Central memory CD4-positive, alpha-beta T cell (primary cell): ENCODE measurements at regions not wholly inside any gene's neighbourhood (a gene's known extent, or its start where the extent isn't known, plus 50 kb on each side); places are given as distances from the start of the nearest gene placed in this dataset.
"Not testable (repeated sequence)": the region's sequence is repeated elsewhere in the genome, so short reads cannot be mapped to it uniquely, and the experiment has no call there.

ENCODE experiments used
- DNase-seq: peaks from one replicate; pipeline ENCODE4 v3.0.0; 2022

DNA sequence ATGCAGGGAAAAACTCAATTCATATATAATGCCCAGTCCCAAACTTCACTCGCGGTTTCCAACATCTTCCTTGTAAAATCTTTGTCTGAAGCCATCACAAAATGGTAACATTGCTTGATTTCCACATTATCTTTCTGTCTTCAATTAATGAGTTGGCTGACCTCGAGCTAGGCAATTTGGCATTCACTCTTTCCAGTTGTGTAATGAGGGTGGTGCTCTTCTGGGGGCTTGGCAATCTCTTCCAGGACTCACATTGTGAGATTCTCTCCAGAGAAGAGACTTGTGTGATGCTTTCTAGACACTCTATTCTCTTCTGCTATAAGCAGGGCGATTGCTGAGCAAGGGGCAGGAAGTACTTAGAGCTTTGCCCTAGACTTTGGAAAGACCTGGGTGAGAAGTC lies 179.5 kb downstream of the JCAD start:
- no peak for DNase-seq

DNA sequence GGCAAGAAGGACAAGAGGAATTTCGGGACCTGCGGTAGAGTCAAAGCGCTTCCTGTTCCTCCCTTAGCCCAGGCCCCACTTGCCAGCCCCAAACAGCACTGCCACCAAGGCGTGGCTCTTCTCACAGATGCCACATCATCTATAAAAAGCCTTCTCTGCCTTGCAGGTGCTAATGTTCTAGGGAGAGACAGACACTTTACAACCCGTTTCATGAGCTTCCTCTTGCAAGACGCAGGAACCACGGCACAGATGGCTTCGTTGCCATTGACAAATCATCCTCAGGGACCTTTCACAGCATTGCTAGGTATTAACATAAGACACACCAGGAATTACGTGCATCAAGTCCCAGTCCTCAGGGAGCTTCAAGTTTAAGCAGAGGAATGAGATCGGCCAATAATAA lies 180.9 kb downstream of the JCAD start:
- DNase-seq, result no peak

DNA sequence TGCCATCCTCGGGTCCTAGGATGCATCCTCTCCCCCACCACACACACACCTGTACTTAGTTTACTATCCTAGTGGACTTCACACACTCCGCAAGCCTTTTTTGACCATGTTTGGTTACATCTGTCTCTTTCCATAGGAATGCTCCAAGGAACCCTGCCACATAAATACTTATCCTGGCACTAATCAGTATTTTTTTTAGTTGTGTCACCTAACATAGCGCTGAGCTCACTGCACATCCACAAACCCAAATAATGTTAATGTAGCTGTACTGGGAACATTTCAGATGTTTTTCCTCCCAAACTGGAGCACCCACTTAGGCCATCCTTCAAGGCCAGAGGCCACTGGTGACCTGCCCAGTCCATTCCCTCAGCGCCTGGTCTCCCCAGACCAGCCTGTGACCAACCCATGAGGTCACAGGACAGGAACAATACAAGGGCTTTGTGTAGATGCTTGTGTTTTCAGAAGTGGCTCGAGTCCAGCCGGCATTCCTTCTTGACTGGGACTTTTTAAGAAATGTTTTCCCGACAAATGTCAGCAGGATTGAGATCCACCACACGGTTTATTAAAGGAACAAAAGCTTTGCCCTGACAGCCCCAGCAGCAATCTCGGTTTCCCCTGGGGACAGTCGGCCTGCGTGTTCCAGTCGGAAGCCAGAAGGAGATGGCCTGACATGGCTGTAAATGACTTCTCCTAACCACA lies 181.4 kb downstream of the JCAD start:
- no peak for DNase-seq

DNA sequence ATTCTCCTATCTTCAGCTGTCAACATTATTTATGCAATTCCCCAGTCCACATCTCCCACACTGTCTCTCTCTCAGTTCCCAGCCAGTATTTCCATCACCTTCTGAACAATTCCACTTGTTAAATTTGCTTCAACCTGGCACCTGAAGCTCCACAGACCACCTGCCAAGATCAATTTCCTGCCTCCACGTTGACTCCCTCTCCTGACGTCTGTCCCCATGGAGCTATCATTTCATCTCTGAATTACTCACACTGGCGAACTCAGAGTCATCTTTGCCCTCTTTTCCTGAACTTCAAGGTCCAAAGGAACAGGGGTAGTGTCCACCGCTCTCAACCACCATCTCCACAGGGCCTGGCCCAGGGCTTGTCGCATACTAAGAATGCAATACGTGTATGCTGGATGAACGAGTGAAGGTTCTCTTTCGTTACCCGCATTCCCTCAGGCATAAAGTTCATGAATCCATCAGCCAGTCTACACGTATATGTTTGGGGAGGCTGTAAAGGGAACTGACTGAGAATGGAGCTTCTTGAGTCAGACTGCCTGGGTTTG lies 183.3 kb downstream of the JCAD start:
- no peak for DNase-seq

DNA sequence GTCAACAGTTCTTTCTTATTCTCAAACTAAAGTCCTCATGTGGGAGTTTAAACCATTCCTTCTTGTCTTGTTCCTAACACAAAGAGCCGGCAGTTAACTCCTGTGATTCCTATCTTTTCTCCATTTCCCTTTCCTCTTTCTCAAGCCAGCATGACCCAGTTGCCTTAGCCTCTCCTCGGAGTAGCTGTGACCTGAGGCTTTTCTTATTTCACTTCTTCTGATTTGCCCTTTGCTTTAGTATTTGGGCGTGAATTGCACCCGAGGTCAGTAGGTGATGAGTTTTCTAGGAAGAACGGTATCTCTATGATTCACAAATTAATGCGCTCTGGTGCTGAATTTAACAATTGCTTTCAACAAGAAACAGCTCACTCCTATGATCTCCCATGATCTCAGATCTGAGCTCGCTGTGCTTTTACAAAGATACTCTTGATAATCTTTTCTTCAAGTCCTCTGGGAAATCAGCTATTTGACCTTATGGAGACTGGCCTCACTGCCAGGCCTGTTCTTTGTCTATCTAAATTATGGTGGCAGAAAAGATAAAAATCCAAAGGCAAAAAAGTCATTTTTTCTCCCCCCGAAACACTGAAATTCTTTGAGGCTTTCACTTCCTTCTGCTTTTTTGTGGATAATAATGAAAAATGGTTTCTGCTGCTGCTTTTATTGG lies 184.6 kb downstream of the JCAD start:
- DNase-seq, result no peak

DNA sequence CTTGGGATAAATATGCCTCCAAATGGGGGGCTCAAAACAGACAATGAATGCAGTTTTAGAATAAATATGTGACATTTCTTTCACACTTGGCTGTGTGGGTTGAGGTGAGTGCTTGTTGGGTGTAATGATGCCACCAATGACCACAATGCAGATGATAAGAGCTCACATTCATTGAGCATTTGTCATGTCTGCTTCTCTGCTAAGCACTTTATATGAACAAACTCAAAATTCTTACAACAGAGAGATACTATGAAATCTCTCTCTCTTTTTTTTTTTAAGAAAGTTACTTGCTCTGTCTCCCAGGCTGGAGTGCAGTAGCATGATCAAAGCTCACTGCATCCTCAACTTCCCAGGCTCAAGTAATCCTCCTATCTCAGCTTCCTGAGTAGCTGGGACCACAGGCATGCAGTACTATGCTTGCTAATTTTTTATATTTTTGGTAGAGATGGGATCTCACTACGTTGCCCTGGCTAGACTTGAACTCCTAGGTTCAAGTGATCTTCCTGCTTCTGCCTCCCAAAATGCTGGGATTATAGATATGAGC lies 185.4 kb downstream of the JCAD start:
- no peak for DNase-seq

DNA sequence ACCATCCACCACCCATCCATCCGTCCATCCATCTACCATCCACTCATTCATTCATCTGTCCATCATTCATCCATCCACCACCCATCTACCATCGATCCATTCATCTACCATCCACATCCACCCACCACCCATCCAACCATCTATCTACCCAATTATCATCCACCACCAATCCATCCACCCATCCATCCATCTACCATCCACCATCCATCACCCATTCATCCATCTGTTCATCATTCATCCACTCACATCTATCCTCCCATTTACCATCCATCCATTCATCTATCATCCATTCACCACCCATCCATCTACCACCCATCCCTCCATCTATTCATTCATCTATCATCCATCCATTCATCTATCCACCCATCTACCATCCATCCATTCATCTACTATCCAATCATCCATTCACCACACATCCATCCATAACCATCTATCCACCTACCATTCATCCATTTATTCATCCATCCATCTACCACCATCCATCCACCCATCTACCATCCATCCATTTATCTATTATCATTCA lies 188.8 kb downstream of the JCAD start:
- DNase-seq, result no peak

DNA sequence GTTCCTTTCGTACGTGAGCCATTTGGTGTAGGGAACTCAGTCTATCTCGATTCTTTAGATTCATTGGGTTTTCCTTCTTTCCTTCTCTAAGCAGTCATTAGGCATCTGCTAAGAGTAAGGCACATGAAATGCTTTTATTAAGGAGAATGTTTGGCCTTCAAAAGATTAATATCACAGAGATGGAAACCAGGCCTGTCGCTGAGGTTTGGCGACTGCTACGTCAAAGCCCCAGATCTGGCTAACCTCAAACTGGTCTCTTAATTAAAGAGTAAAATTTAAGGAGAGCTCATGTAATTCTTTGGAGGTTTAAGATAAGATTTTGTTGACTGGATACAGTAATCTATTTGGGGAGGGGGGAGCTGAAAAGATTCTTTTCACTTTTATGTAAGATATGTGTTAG lies 189.8 kb downstream of the JCAD start:
- DNase-seq, result no peak

DNA sequence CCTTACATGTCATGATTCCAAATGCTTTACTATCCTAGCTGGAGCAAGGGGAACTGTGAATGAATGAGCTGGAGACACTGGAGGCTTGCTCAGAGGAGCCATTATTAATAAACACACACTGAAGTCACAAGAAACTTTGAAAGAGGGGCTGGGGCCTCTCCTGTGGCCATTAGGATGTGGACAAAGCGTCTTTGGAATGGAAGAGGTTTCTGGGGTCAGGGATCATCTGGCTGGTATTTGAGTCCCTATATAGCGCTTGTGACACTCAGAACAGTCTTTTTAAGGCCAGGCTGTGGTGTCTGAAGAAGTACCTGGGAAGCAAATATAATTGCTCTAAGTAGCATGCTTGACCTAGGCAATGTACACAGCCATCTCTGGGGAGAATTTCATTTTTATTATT lies 193.0 kb downstream of the JCAD start:
- no peak for DNase-seq

DNA sequence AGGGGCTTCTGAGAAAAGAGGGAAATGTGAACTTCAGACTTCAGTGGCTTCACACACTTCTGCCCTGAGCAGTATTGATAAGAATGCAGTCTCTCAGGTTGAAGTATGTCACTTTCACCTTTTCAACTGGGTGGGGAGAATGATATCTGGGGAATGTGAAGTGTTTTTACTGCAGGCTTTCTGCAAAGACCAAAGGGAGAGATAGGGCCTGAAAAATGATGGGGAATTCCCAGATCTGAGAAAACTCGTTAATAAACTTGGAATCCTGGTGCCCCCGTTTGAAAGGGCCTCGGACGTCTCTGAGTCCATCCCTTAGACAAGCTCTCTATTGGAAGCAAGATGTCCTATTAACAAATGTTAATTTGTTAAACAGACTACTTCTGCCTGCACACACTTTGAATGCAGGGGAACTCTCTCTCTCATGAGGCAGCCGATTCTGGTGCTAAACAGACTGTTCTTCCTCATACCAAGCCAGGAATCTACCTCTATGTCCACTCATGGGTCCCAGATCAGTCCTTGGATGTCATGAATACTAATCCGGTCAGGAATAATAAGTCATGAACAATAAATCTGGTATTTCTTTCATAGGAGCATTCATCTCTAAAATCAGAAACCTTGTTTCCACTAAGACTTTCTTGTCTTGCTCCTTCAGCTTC lies 193.6 kb downstream of the JCAD start:
- no peak for DNase-seq

DNA sequence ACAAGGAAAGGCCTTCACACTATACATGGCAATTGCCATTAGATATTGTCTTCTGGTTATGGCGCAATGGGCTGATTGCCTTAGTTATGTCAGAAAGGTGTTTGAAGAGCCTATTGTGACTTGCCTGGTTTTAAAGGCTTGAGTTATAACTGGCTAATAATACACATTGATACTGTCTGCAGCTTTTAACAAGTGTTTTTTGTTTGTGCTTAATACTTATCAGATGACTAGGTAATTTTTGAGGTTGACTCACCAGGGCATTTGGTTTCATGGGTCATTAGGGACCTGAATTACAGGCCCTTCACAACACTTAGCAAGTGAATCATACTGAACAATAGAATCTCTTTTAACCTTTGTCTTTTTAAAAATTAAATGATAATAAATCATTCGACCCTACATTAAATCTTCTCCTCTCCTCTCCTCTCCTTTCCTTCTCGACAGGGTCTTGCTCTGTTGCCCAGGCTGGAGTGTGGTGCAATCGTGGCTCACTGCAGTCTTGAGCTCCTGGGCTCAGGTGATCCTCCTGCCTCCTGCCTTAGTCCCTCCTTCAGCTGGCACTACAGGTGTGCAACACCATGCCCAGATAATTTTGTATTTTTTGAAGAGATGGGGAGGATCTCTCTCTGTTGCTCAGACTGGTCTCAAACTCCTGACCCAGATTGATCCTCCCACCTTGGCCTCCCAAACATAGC lies 196.3 kb downstream of the JCAD start:
- DNase-seq, result no peak

DNA sequence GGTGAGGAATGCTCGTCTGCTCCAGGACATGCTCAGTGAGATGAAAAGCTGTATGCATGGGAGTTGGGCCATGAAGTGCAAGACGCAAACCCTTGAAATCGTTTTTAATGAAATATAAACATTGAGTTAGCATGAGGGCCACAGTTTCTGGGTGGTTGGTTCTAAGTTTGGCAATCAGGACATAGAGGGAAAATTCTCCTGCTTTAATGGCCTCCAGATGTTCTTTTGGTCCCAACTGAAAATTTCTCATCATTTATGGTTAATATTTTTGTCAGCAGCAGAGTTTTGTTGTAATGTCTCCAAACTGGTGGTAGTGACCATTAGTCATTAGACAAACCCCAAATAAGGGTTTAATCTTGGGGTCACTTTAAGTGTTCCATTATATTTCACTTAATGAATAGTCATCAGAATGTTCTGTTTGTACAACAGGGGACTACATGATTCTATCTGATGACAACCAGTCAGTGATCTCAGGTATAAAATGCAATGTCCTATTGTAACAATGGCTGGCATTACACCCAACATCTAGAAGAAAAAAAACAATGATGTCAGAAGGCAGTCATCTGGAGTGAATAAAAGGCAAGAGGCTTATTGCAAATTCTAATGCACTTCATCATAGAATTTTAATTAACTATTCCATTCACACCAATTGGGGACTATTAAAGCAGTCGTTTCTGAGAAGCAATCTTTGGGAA lies 197.4 kb downstream of the JCAD start:
- no peak for DNase-seq

DNA sequence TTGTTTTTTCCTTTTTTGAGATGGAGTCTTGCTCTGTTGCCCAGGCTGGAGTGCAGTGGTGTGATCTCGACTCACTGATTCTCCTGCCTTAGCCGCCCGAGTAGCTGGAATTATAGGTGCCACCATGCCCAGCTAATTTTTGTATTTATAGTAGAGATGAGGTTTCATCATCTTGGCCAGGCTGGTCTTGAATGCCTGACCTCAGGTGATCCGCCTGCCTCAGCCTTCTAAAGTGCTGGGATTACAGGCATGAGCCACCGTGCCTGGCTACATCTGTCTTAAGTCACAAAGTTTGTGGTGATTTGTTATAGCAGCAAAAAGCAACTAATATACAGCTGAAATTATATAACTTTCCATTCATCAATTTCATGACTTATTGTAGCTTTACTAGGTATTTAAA lies 198.2 kb downstream of the JCAD start:
- DNase-seq, result not testable (repeated sequence)

DNA sequence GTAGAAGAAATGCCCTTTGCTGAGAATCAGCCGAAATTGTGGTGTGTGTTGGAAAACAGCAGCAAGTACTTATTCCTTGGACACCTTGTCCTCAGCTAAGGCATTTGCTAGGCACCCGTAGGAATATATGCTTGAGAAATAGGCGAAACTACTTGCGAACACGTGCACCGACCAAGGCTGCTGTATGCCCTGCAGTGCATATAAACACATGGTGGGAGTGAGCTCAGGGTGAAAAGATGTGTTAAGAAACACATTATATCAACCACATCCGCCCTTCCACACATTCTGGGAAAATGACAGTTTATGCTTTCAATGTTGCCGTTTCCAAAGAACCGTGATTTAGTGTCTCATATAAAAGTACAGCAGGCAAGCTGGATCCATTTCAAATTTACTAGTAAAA lies 199.2 kb downstream of the JCAD start:
- no peak for DNase-seq

DNA sequence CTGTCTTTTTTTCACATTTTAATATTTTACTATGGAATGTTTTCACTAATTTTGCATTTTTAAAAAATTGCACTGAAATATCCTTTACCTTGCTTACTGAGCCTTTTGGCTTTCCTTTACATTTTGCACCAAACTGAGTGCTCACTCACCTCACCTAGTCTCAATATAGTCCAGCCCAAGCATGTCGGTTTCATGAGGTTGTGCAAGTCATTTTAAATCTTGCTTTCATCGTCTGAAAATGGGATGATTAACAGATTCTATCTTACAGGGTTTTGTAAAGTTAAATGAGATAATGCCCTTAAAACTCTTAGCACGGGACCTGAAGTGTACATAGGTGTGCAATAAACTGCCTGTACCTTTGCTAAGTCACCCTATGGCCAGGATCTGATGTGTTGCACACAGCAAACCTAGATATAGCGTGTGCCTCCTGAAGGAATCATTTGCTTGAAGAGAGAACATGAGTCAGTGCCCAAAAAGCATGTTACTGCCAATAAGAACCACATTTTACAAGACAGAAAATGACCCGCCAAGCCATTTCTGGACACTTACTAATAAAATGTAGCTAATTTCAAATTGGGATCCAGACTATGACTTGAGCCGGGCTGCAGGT lies 199.8 kb downstream of the JCAD start:
- DNase-seq, result no peak

DNA sequence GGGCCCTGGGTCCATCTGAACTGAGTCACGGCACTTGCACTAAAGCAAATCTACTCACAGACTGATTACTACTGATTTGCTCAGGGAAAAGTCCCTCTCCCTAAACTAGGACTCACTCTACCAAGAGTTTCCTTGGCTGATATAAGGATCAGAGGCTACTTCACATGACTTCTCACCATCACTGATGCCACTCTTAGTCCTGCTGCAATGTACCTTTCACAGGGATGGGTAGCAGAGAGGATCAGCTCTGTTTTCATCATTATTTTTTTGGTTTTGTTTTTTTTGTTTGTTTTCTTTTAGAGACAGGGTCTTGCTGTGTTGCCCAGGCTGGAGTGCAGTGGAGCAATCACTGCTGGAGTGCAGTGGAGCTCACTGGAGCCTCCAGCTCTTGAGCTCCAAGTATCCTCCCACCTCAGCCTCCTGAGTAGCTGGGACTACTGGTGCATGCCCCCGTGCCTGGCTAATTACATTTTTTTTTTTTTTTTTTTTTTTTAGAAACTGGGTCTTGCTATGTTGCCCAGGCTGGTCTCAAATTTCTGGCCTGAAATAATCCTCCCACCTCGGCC lies 200.6 kb downstream of the JCAD start:
- no peak for DNase-seq

DNA sequence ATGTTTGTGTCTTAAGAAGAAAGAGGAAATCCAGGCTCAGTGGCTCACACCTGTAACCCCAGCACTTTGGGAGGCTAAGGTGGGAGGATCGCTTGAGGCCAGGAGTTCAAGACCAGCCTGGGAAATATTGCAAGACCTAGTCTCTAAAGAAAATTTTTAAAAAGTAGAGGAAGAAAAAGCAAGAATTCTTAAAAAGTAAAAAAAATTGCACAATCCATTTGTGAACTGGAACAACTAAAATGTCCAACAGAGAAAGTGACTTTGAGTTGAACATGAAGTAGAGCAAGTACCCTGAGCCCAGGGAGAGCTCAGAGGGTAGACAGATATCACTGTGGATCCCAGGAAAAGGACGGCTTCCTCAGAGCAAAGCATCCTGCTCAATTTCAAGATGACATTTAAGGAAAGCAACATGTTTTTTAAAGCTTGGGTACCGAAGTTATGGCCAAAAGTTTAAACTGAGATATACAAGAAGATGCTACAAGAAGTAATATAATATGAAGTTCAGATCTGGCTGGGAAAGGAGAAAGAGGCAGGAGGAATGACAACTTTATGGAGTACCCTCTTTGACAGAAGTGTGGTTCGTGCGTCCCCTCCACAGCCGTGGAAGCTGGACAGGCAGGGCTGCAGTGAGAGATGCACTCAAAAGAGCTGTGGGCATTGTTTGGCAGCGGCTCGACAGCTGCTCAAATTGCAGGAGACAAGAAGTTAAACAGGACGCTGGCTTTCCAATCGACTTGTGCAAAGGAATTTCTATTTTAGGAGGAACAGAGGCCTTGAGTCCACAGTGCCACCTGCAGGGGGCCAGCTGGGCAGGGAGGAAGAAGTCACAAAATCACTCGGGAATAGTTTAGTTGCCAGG lies 201.3 kb downstream of the JCAD start:
- DNase-seq, result no peak

DNA sequence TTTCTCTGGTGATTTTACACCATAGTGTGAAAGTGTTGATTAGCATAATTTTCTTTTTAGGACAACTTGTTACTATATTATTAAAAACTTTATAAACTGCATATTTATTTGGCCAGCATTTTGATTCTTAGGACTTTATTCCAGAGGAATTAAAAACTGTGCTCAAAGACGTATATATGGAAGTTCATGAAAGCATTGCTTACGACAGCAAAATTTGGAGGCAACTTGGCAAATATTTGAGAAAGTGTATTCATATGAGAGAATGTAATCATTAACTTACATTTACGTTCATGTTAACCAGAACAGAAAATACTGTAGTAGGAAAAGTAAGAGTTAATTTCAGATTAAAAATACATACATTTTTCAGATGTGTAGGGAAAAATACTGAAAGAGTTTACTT lies 203.1 kb downstream of the JCAD start:
- DNase-seq, result no peak

DNA sequence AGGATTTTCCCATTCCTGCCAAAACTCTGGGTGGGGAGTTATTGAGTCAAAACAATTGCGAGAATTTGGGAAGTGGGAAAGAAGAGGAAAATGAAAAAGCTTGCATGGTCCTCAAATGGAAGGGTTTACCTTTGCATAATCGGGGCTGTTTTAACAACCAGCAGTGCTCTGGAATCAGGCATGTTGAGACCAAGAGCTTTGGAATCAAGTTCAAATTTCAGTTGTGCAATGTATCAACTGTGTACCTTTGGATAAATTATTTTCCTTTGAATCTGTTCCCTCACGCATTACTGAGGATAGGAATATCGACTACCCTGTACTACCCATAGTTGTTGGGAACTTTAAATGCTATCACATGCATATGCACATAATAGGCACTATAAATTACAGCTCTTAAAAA lies 205.5 kb downstream of the JCAD start:
- no peak for DNase-seq

DNA sequence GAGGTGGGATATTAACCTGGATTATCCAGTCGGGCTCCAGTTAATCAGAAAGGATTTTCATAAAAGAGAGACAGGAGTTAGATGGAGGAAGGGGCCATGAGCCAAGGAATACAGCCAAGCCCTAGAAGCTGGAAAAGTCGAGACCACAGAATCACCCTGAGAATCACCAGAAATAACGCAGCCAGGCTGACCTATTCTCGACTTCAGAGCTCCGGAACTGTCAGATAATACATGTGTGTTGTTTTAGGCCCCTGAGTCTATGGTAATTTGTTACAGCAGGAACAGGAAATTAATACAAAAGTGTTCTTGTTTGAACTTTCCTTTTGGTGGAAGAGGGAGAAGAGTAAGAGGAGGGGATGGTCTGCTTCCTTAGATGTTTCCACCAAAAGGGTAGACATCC lies 208.1 kb downstream of the JCAD start:
- DNase-seq, result no peak
